ENCODE measurements at regions not wholly inside any gene's neighbourhood (a gene's known extent, or its start where the extent isn't known, plus 50 kb on each side); places are given as distances from the start of the nearest gene placed in this dataset.

DNA sequence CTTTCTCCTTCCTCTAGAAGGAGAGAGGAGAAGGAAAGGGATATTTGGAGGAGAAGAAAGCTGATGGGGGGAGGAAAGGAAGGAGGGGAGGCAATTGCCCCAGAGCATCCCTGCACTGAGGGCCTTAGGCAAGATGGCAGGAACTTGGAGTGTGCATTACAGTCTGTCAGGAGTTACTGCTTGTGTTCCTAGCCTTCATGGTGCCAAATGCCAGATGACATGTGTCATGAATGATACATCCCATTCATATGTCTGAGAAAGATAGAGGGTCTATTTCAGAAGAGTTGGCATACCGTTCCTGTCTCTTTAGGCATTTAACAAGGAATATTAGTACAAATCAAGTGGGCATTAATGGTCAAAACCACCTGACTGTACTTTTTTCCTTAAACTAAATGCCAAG, 232.1 kb upstream of the NT5C1B start:
- TF ChIP-seq, protein P1, sequence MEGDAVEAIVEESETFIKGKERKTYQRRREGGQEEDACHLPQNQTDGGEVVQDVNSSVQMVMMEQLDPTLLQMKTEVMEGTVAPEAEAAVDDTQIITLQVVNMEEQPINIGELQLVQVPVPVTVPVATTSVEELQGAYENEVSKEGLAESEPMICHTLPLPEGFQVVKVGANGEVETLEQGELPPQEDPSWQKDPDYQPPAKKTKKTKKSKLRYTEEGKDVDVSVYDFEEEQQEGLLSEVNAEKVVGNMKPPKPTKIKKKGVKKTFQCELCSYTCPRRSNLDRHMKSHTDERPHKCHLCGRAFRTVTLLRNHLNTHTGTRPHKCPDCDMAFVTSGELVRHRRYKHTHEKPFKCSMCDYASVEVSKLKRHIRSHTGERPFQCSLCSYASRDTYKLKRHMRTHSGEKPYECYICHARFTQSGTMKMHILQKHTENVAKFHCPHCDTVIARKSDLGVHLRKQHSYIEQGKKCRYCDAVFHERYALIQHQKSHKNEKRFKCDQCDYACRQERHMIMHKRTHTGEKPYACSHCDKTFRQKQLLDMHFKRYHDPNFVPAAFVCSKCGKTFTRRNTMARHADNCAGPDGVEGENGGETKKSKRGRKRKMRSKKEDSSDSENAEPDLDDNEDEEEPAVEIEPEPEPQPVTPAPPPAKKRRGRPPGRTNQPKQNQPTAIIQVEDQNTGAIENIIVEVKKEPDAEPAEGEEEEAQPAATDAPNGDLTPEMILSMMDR (IDR thresholded peaks at IDR 0.05), result no peak
- no peak for TF ChIP-seq POLR2A (IDR thresholded peaks at IDR 0.05)

Data from heart left ventricle (tissue), 13 donors.